Chondrocyte (in vitro differentiated cells): ENCODE measurements at regions not wholly inside any gene's neighbourhood (a gene's known extent, or its start where the extent isn't known, plus 50 kb on each side); places are given as distances from the start of the nearest gene placed in this dataset.

ENCODE experiments used
- DNase-seq: peaks from one replicate; pipeline ENCODE4 v3.0.0; 2021; ENCODE audit warnings: mixed read lengths, low spot score
- H3K27ac Mint-ChIP-seq: one replicate; pipeline ENCODE4 v1.8.0; 2021; ENCODE audit warnings: mild to moderate bottlenecking, moderate library complexity, mixed read lengths; ENCODE audit not compliant: unreplicated experiment
- H3K27me3 Mint-ChIP-seq: 2 replicates; pipeline ENCODE4 v1.8.0; 2021; ENCODE audit warnings: low read depth, mixed read lengths
- H3K36me3 Mint-ChIP-seq: 2 replicates; pipeline ENCODE4 v1.8.0; 2021; ENCODE audit warnings: low read depth, mixed read lengths
- H3K4me1 Mint-ChIP-seq: 2 replicates; pipeline ENCODE4 v1.8.0; 2021; ENCODE audit warnings: low read depth, mild to moderate bottlenecking, mixed read lengths
- H3K4me3 Mint-ChIP-seq: one replicate; pipeline ENCODE4 v1.8.0; 2021; ENCODE audit warnings: mild to moderate bottlenecking, moderate library complexity, mixed read lengths; ENCODE audit not compliant: unreplicated experiment
- H3K9me3 Mint-ChIP-seq: 2 replicates; pipeline ENCODE4 v1.8.0; 2021; ENCODE audit warnings: low read depth, mixed read lengths
- CTCF ChIP-seq: fragments of 200-600 bp; sonication (generic); IDR thresholded peaks from 2 replicates; pipeline ENCODE4 v1.5.0; 2021; ENCODE audit warnings: antibody characterized with exemption, mild to moderate bottlenecking, moderate library complexity

- H3K36me3 Mint-ChIP-seq = no peaks in the 10 kb centered on the region
- H3K4me1 Mint-ChIP-seq = no peaks in the 10 kb centered on the region
- H3K27ac Mint-ChIP-seq = no peak overlapping the region
- H3K4me3 Mint-ChIP-seq = no peak overlapping the region
- no peak for TF ChIP-seq CTCF
- H3K27me3 Mint-ChIP-seq = peaks cover 3% of the 10 kb centered on the region
- H3K9me3 Mint-ChIP-seq = peaks cover 16% of the 10 kb centered on the region
- DNase-seq = no peak
Observed at GRCh38 chr18:42654556-42654955, 460.9 kb downstream of the RIT2 start.

- H3K4me1 Mint-ChIP-seq = no peaks in the 10 kb centered on the region
- peaks cover 18% of the 10 kb centered on the region for H3K9me3 Mint-ChIP-seq
- no peak overlapping the region for H3K27ac Mint-ChIP-seq
- TF ChIP-seq CTCF = no peak
- no peak for DNase-seq
- no peak overlapping the region for H3K4me3 Mint-ChIP-seq
- H3K27me3 Mint-ChIP-seq = peaks cover 3% of the 10 kb centered on the region
- no peaks in the 10 kb centered on the region for H3K36me3 Mint-ChIP-seq
Observed at GRCh38 chr18:42657551-42657950, 457.9 kb downstream of the RIT2 start.

- DNase-seq = no peak
- peaks cover 3% of the 10 kb centered on the region for H3K27me3 Mint-ChIP-seq
- H3K4me3 Mint-ChIP-seq = no peak overlapping the region
Observed at GRCh38 chr18:42658171-42658570, 457.3 kb downstream of the RIT2 start.

GRCh38 chr18:42659187-42659586 is 456.3 kb downstream of the RIT2 start:
- H3K9me3 Mint-ChIP-seq = peaks cover 17% of the 10 kb centered on the region
- H3K27ac Mint-ChIP-seq = no peak overlapping the region
- H3K4me1 Mint-ChIP-seq = no peaks in the 10 kb centered on the region
- no peaks in the 10 kb centered on the region for H3K36me3 Mint-ChIP-seq
- no peak for TF ChIP-seq CTCF
- H3K27me3 Mint-ChIP-seq = peaks cover 3% of the 10 kb centered on the region
- no peak overlapping the region for H3K4me3 Mint-ChIP-seq
- DNase-seq = no peak

More at GRCh38 chr18:42658171-42658570, 457.3 kb downstream of the RIT2 start:
- Mint-ChIP-seq H3K36me3 (no peaks in the 10 kb centered on the region), H3K9me3 (peaks cover 12% of the 10 kb centered on the region), H3K27ac (no peak overlapping the region), H3K4me1 (no peaks in the 10 kb centered on the region)
- no peak for TF ChIP-seq CTCF

GRCh38 chr18:42670860-42671259 is 444.6 kb downstream of the RIT2 start:
- H3K4me1 Mint-ChIP-seq = no peaks in the 10 kb centered on the region
- no peaks in the 10 kb centered on the region for H3K36me3 Mint-ChIP-seq
- DNase-seq = no peak
- no peak for TF ChIP-seq CTCF
- no peaks in the 10 kb centered on the region for H3K9me3 Mint-ChIP-seq
- H3K27ac Mint-ChIP-seq = no peak overlapping the region
- H3K4me3 Mint-ChIP-seq = no peak overlapping the region
- no peaks in the 10 kb centered on the region for H3K27me3 Mint-ChIP-seq
